ENCODE measurements at regions not wholly inside any gene's neighbourhood (a gene's known extent, or its start where the extent isn't known, plus 50 kb on each side); places are given as distances from the start of the nearest gene placed in this dataset.

DNA sequence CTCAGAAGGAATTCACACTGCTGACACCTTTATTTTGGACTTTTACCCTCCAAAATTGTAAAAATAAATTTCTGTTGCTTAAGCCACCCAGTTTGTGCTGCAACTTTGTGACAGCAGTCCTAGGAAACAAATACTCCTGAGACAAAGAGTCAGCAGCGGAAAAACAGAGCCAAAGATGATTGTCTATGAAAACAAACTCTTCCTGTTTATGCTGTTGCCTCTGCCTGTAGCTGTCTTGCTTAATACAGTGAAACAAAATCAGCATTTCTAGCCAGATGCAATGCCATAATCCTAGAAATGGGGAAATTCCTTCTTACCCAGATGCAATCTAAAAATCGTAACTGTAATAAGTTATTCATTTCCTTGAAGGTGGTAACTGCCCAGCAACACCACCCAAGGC, 387.5 kb upstream of the ATP11B start:
- Histone ChIP-seq H3K36me3 (ENCODE audit: control insufficient read depth in 2 of 2, extremely low read depth in 1 of 2, insufficient read depth in 2 of 2, low read length in 2 of 2) (no peaks in the 10 kb centered on the region), H2AFZ (ENCODE audit: low read depth, low read length) (no peak overlapping the region), H3K4me2 (ENCODE audit: insufficient read depth, low read length) (no peak overlapping the region), H3K9me1 (replicated peaks; ENCODE audit: control insufficient read depth, extremely low read depth, insufficient read depth, low read length) (no peaks in the 10 kb centered on the region), H3K27ac (ENCODE audit: insufficient read depth, low read depth, low read length) (no peak overlapping the region), H3K9ac (replicated peaks; ENCODE audit: extremely low read depth, insufficient read depth, low read length) (no peak overlapping the region), H4K20me1 (replicated peaks; ENCODE audit: control insufficient read depth, extremely low read depth, insufficient read depth, low read length) (no peaks in the 10 kb centered on the region), H3K27me3 (ENCODE audit: control insufficient read depth in 2 of 2, insufficient read depth in 2 of 2, low read length in 2 of 2) (no peaks in the 10 kb centered on the region), H3K9me3 (replicated peaks; ENCODE audit: control insufficient read depth, insufficient read depth, low read length) (no peaks in the 10 kb centered on the region), H3K4me3 (replicated peaks in 1 of 3; ENCODE audit: insufficient read depth in 1 of 3, low read depth in 1 of 3, low read length in 3 of 3) (no peak overlapping the region), H3K4me1 (ENCODE audit: control insufficient read depth, extremely low read depth, insufficient read depth, low read length) (no peaks in the 10 kb centered on the region), H3K79me2 (ENCODE audit: control insufficient read depth, insufficient read depth, low read length) (no peaks in the 10 kb centered on the region)
- ChIA-PET POLR2A (no interaction called here), CTCF (no interaction called here)
- BruUV-seq (replicated peaks): no TSS peak
- intact Hi-C loops (cut with micrococcal nuclease): no loop called here
- FAIRE-seq: no peak
- dilution Hi-C loops (cut with MboI; ENCODE audit: extremely low pct_ligation_motif_present, low sequenced_read_pairs): no loop called here
- TF ChIP-seq JUN (IDR thresholded peaks at IDR 0.05; ENCODE audit: borderline replicate concordance, insufficient read depth, insufficient read length, low read depth): no peak
- TF ChIP-seq, protein P1, sequence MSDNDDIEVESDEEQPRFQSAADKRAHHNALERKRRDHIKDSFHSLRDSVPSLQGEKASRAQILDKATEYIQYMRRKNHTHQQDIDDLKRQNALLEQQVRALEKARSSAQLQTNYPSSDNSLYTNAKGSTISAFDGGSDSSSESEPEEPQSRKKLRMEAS (IDR thresholded peaks at IDR 0.05; ENCODE audit: insufficient read depth, insufficient read length): no peak
- no peak for TF ChIP-seq MYC (IDR thresholded peaks at IDR 0.05; ENCODE audit: low read depth, low read length)
- TF ChIP-seq POLR2AphosphoS5 (IDR thresholded peaks at IDR 0.05; ENCODE audit: insufficient read depth, low read depth, low read length): no peak
- no peak for TF ChIP-seq EZH2 (IDR thresholded peaks at IDR 0.05; ENCODE audit: borderline replicate concordance, low read depth, low read length, severe bottlenecking)
- no peak for DNase-seq (ENCODE audit: low read depth, low spot score)

GRCh38 chr3:182406786-182407185, 386.5 kb upstream of the ATP11B start:
- intact Hi-C loops (cut with micrococcal nuclease): no loop called here
- POLR2A ChIA-PET: no interaction called here
- FAIRE-seq: no peak

More at GRCh38 chr3:182406786-182407185, 386.5 kb upstream of the ATP11B start:
- CTCF ChIA-PET: no interaction called here
- no peak for TF ChIP-seq POLR2AphosphoS5 (IDR thresholded peaks at IDR 0.05; ENCODE audit: insufficient read depth, low read depth, low read length)
- TF ChIP-seq EZH2 (IDR thresholded peaks at IDR 0.05; ENCODE audit: borderline replicate concordance, low read depth, low read length, severe bottlenecking): no peak
- TF ChIP-seq JUN (IDR thresholded peaks at IDR 0.05; ENCODE audit: borderline replicate concordance, insufficient read depth, insufficient read length, low read depth): no peak
- no peaks in the 10 kb centered on the region for H3K36me3 ChIP-seq (ENCODE audit: control insufficient read depth in 2 of 2, extremely low read depth in 1 of 2, insufficient read depth in 2 of 2, low read length in 2 of 2)
- no peak overlapping the region for H3K4me2 ChIP-seq (ENCODE audit: insufficient read depth, low read length)
- H3K4me3 ChIP-seq (replicated peaks in 1 of 3; ENCODE audit: insufficient read depth in 1 of 3, low read depth in 1 of 3, low read length in 3 of 3): no peak overlapping the region
- H2AFZ ChIP-seq (ENCODE audit: low read depth, low read length): no peak overlapping the region
- H4K20me1 ChIP-seq (replicated peaks; ENCODE audit: control insufficient read depth, extremely low read depth, insufficient read depth, low read length): no peaks in the 10 kb centered on the region
- no peak for DNase-seq (ENCODE audit: low read depth, low spot score)
- no peaks in the 10 kb centered on the region for H3K9me3 ChIP-seq (replicated peaks; ENCODE audit: control insufficient read depth, insufficient read depth, low read length)
- H3K79me2 ChIP-seq (ENCODE audit: control insufficient read depth, insufficient read depth, low read length): no peaks in the 10 kb centered on the region
- H3K4me1 ChIP-seq (ENCODE audit: control insufficient read depth, extremely low read depth, insufficient read depth, low read length): no peaks in the 10 kb centered on the region
- no peak overlapping the region for H3K9ac ChIP-seq (replicated peaks; ENCODE audit: extremely low read depth, insufficient read depth, low read length)
- H3K9me1 ChIP-seq (replicated peaks; ENCODE audit: control insufficient read depth, extremely low read depth, insufficient read depth, low read length): no peaks in the 10 kb centered on the region
- no peak overlapping the region for H3K27ac ChIP-seq (ENCODE audit: insufficient read depth, low read depth, low read length)
- dilution Hi-C loops (cut with MboI; ENCODE audit: extremely low pct_ligation_motif_present, low sequenced_read_pairs): no loop called here
- no TSS peak for BruUV-seq (replicated peaks)
- no peaks in the 10 kb centered on the region for H3K27me3 ChIP-seq (ENCODE audit: control insufficient read depth in 2 of 2, insufficient read depth in 2 of 2, low read length in 2 of 2)
